IPS-18c (cell line): ENCODE measurements at regions not wholly inside any gene's neighbourhood (a gene's known extent, or its start where the extent isn't known, plus 50 kb on each side); places are given as distances from the start of the nearest gene placed in this dataset.
"Not testable (repeated sequence)": the region's sequence is repeated elsewhere in the genome, so short reads cannot be mapped to it uniquely, and the experiment has no call there.

Source experiments
- H3K4me3 ChIP-seq: 2 replicates; pipeline ENCODE4 v1.7.0; 2013; ENCODE audit warnings: low read depth, mild to moderate bottlenecking, low read length, moderate library complexity; ENCODE audit not compliant: insufficient read depth
- H3K9me3 ChIP-seq: one replicate; pipeline ENCODE4 v1.6.1; 2013; ENCODE audit warnings: mild to moderate bottlenecking, low read length, moderate library complexity; ENCODE audit not compliant: control insufficient read depth, insufficient read depth

DNA sequence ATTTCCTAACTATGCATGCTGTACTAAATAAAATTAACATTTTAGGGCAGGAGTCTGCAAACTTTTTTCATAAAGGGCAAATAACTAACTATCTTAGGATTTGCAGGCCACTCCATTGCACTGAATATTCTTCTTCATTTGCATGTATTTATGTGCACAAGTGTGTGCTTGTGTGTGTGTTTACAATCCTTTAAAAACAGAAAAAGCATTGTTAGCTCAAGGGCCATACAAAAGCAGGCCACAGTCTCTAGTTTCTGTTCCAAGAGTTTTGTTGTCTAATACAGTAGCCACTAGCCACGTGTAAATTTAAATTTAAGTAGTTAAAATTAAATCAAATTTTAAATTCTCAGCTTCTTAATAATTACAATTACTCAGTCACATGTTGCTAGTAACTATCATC, 621.8 kb downstream of the TMA16 start:
- no peak overlapping the region for H3K4me3 ChIP-seq
- H3K9me3 ChIP-seq = no peaks in the 10 kb centered on the region

DNA sequence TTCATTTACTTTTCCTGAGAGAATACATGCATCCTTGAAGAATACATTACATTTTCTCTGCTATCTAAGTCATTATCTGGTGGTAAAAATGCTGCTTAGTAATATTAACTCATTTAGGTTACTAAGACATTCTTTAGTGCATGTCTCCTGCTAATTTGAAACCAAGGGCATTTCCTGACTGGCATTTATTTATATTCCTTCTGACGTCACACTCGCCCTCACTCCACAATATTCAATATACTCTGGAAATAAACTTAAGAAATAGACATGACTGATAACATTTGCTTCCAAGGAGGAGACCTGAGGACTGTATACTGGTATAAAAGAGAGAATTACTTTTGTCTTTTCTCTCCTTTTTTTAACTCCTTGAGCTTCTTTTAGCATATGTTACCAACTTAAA, 619.5 kb upstream of the SMIM31 start:
- H3K4me3 ChIP-seq = no peak overlapping the region
- no peaks in the 10 kb centered on the region for H3K9me3 ChIP-seq

DNA sequence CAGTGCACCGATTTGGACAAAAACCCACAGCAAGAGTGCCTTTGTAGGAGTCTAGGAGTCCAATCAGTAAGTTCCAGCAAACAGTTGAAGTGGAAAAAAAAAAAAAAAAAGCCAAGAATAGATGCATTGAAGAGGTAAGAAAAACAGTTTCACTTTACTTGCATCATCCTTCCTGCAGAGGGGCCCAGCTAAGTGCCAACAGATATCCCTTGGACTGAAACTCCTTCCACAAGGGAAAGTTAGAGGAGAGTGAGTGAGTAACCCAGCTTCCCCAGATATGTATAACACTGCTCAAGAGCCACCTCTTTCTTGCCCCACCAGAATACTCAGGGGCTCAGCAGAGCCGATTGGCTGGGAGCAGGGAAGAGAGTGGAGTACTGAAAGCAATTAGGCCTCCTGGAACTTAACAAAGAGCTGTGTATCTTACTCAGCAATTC, 617.7 kb upstream of the SMIM31 start:
- Histone ChIP-seq H3K4me3 (no peak overlapping the region), H3K9me3 (no peaks in the 10 kb centered on the region)

DNA sequence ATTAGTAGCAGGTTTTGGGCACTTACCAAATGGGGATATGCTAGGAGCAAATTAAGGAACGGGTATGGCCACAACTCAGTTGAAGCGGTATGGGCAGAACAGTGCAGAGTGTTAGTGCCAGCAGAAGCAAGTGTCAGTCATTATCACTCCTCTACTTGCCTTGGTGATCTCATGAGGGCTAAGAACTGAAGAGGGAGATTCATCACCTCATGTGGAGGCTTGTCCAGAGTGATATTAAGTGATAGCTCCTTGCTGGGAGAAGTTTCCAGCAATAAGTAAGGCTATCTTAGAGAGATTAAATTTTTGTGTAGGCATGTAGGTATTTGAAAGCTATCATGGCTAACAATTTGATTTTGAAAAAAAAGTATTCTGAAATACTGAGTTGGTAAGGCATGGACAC, 615.4 kb upstream of the SMIM31 start:
- H3K9me3 ChIP-seq = no peaks in the 10 kb centered on the region
- no peak overlapping the region for H3K4me3 ChIP-seq

DNA sequence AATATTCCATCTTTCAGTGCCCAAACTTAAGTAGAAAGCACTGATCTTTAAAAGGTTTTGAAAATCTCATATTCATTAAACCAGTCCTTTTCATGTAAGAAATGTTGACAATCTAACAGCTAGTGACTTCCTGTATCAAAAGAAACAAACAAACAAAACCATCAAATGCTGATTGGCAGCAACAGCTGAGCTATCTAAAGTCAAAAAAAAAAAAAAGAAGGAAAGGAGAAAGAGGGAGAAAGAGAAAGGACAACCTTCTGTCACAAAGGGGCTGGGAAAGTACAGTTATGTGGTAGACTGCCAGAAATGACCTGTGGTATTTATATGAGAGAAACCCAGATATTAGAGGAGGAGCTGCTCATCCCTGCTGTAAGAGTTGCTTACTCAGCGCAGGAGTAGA, 614.6 kb upstream of the SMIM31 start:
- Histone ChIP-seq H3K9me3 (no peaks in the 10 kb centered on the region), H3K4me3 (no peak overlapping the region)

DNA sequence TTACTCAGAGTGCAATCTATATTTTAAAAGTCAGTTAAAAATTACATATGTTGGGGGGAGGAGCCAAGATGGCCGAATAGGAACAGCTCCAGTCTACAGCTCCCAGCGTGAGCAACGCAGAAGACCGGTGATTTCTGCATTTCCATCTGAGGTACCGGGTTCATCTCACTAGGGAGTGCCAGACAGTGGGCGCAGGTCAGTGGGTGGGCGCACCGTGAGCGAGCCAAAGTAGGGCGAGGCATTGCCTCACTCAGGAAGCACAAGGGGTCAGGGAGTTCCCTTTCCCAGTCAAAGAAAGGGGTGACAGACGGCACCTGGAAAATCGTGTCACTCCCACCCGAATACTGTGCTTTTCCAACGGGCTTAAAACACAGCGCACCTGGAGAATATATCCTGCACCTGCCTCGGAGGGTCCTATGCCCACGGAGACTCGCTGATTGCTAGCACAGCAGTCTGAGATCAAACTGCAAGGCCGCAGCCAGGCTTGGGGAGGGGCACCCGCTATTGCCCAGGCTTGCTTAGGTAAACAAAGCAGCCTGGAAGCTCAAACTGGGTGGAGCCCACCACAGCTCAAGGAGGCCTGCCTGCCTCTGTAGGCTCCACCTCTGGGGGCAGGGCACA, 612.1 kb upstream of the SMIM31 start:
- not testable (repeated sequence) for H3K4me3 ChIP-seq, H3K9me3 ChIP-seq

DNA sequence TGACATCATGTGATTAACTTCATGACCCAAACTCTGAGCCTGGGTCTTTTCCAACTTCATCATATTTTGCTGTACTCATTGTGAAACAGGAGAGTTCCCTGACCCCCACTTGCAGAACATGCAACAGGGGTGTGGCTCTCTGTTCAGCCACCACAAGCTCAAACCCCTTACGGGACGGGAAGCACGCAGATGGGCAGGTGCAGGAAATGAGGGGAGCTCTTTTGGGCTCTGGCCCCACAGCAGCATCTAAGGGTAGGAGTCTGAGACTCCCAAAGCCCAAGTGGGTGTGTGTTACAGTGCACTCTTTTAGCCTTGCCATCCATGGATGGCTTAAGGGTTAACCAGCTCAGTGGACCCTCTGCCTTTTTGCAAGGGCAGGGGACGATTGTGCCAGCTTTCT, 599.5 kb upstream of the SMIM31 start:
- Histone ChIP-seq H3K4me3 (no peak overlapping the region), H3K9me3 (no peaks in the 10 kb centered on the region)

DNA sequence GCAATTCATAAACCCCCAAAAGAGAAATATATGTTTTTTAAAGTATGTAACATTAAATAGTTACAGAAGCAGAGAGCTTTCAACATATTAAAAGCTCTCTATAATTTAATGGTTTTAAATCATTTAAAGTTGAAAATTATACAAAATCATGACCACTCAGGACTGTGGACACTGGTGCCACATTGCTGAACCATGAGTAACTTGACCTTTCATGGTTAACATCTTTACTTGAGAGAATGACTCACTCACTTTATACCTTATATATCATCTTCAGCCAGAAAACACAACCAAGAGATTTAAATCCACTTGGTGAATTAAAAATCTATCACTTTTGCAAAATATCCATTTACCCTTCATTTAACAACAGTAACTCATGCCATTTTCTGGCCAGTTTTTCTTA, 584.3 kb upstream of the SMIM31 start:
- H3K9me3 ChIP-seq = no peaks in the 10 kb centered on the region
- no peak overlapping the region for H3K4me3 ChIP-seq

DNA sequence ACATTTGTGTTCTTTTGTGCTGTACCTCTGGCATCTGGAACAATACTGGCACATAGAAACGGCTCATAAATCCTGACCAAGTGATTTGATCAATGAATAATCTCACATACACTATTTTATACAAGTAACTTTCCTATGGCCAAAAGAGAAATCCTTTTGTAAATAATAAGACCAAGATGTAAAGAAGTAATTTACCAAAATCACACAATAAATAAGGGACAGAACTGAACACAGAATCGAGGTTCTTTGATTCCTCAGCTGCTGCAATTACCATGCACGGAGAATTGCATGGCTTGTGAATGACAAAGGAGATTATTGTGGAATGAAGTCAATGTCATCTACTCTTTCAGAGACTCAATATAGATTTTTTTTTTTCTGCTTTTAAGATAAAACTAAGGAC, 576.8 kb upstream of the SMIM31 start:
- no peaks in the 10 kb centered on the region for H3K9me3 ChIP-seq
- H3K4me3 ChIP-seq = no peak overlapping the region

DNA sequence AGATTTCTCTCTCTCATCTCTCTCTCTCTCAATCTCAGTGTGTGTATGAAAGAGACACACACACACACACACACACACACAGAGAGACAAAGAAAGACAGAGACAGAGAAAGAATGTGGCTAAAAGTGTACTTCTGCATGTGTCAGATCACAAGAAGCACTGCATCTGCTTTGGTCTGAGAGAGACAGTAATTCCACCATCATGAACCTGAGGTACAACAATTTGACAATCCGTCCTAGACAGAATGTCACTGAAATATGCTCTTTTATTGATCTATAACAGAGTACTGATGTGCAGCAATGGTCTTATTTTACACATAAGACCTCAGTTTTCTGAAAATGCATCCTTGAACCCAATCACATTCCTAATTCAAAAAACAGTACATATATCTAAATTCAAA, 576.2 kb upstream of the SMIM31 start:
- no peak overlapping the region for H3K4me3 ChIP-seq
- H3K9me3 ChIP-seq = no peaks in the 10 kb centered on the region

DNA sequence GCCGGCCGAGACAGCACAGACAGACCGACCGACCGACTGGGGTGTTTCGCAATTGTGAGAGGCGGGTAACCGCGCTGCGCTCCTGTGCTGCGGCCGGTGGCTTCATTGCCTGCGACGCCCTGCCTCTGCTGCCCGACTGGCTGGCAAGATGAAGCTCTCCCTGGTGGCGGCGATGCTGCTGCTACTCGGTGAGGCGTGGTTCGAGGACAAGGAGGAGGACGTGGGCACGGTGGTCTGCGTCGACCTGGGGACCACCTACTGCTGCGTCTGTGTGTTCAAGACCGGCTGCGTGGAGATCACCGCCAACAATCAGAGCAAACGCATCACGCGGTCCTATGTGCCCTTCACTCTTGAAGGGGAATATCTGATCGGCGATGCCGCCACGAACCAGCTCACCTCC, 565.7 kb upstream of the SMIM31 start:
- H3K9me3 ChIP-seq = no peaks in the 10 kb centered on the region
- H3K4me3 ChIP-seq = no peak overlapping the region

DNA sequence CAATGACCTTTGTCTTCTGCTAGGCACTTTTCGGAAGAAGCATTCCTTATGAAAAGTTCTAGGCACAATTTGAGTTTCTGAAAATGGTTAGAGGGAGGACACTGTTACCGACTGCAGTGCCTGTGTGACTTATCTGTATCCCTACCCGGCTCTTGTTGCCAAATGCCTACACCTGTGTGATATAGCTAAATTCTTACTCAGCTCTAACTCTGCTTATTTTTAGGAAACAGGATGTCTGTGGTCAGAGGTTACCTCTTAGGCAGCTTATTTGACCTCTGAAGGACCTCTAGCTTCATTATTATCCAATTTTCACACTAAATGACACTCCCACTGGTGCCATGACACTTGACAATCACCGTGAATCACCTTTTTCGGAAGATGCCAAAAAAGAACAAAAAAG, 561.1 kb upstream of the SMIM31 start:
- no peaks in the 10 kb centered on the region for H3K9me3 ChIP-seq
- no peak overlapping the region for H3K4me3 ChIP-seq

DNA sequence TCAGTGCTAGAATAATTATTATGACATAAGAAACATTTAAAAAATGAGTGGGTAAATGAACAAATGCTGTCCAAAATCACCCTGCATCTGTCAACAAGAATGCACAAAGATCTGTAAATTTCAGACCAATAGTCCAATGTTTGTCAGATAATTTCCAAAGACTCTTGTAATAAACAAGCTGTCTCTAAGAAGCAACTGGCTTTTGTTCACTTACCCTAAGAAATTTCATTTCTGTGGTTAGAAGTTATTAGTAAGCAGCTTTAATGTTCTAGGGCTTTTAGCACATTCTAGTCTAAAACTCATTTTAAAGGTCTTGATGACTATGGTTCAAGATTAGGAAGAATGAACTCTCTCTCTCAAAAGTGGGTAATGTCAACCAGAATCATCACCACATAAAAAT, 560.3 kb upstream of the SMIM31 start:
- H3K4me3 ChIP-seq = no peak overlapping the region
- H3K9me3 ChIP-seq = no peaks in the 10 kb centered on the region

DNA sequence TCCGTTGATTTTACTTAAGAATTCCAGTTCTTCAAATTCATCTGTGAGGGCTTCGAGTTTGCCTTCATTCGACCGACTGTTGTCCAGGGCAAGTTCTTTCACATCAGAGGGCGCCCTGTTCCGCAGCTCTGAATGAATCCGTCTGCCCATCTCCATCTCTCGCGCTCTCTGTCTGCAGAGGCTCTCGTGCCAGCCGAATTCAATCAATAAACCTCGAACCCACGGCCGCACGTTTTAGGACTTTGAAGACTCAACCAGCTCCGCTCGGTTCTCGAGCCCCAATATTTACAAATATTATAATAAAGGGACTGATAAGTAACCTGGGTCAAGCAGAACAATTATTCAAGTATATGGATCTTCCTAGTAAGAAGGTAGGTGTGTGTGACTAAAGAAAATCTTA, 556.4 kb upstream of the SMIM31 start:
- Histone ChIP-seq H3K4me3 (no peak overlapping the region), H3K9me3 (no peaks in the 10 kb centered on the region)

DNA sequence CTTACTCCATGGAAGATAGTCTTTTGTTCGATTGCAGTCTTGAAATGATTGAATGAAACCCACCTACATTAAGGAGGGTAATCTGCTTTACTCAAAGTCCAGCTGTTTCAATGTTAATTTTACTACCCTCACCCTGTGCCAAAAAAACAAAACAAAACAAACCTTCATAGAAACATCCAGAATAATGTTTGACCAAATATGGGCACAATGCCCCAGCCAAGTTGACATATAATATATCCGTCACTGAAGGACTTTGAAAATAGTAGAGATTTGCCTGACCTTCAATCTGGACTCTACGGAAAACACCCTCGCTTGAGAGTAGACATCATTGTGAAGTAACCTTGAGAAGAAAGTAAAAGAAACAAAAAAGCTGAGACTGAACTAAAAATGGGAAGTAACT, 550.5 kb upstream of the SMIM31 start:
- H3K4me3 ChIP-seq = no peak overlapping the region
- no peaks in the 10 kb centered on the region for H3K9me3 ChIP-seq

DNA sequence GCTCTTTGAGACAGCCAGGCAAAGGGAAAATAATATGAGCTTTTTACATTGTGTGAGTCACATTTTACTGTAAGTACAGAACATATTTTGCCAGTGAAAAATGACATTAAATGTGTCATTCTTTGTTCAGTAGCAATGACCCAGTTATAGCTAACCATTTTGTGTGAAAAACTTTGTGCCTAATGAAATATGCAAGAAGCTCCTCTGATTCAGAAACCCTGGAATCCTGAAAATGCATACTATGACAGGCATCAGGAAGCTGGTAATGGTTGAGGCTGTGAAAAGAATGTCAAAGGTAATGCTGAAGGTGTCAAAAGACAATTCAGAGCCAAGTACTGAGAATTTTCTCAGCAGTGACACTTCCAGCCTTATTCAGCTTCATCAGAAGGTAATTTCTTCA, 549.5 kb upstream of the SMIM31 start:
- no peaks in the 10 kb centered on the region for H3K9me3 ChIP-seq
- no peak overlapping the region for H3K4me3 ChIP-seq

DNA sequence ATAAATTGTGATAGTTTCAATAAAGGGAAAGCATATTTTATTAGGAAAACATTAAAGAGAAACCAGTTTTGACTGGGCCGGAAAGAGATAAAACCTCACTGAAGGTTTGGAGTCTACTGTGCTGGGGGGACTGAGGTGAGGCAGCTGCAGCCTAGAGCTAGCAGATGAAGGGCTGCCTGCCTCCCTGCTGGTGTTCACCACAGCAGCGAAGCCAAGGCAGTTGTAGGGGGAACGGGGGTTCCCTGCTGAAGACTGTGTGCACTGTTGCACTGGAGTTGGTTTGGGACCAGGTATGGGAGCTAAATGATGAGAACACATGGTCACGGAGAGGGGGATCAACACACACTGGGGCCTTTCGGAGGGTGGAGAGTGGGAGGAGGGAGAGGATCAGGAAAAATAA, 546.5 kb upstream of the SMIM31 start:
- Histone ChIP-seq H3K4me3 (no peak overlapping the region), H3K9me3 (no peaks in the 10 kb centered on the region)

DNA sequence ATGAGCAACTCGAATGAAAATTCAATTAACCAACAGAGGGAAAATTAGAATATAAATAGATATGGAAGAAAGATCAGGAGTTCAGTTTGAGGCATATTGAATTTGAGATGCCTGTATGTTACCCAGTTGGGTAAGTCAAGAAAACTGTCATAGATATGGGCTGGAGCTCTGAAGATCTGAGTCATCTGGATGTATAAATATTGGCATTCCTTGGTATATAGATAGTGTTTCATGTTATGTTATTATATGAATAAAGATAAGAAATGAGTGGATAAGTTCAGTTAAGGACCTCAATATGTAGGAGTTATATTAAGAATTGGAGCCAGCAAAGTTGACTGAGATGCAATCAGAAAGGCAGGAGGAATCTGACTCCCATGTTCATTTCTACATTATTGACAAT, 543.6 kb upstream of the SMIM31 start:
- Histone ChIP-seq H3K4me3 (no peak overlapping the region), H3K9me3 (no peaks in the 10 kb centered on the region)

DNA sequence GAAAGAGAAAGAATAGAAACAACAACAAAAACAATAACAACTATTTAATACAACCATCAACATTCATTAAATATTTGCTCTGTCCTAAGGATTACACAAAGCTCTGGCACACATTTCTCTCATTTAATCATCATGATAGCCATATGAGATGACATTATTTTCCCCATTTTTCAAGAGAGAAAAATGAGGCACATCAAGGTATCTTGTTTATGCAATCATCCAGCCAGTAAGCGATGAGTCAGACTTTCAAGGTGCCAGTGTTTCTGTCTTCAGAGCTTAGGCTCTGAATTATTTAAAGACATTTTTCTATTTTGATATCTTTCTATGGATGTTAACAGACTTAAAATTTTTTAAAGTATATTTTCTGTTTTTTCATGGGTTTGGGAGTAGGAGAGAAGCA, 541.8 kb upstream of the SMIM31 start:
- Histone ChIP-seq H3K4me3 (no peak overlapping the region), H3K9me3 (no peaks in the 10 kb centered on the region)
